Esophagus muscularis mucosa (tissue), 4 donors: ENCODE measurements at regions not wholly inside any gene's neighbourhood (a gene's known extent, or its start where the extent isn't known, plus 50 kb on each side); places are given as distances from the start of the nearest gene placed in this dataset.

ENCODE experiments used
- EP300 ChIP-seq: sonication (generic); formaldehyde crosslinking; IDR thresholded peaks from one replicate; pipeline ENCODE4 v1.6.1; 2017; ENCODE audit warnings: antibody characterized with exemption
- POLR2A ChIP-seq: fragments of 450-650 bp; IDR thresholded peaks from one replicate; pipeline ENCODE4 v1.6.1; 2017; ENCODE audit warnings: antibody characterized with exemption, moderate library complexity, mild to moderate bottlenecking, low read depth
- POLR2AphosphoS5 ChIP-seq, 2 donors: sonication (generic); formaldehyde crosslinking; IDR thresholded peaks; one replicate each; pipeline ENCODE4 v1.6.1; 2017; ENCODE audit warnings: antibody characterized with exemption in 2 of 2
- TF ChIP-seq, protein P1 (sequence below), 3 experiments: fragments of 200-600 bp in 2 of 3; fragments of 450-650 bp in 1 of 3; sonication (generic) in 2 of 3; IDR thresholded peaks; one replicate each; pipeline ENCODE4 v1.5.1; 2017 to 2019; ENCODE audit warnings: antibody characterized with exemption in 3 of 3, mild to moderate bottlenecking in 2 of 3, moderate library complexity in 1 of 3

DNA sequence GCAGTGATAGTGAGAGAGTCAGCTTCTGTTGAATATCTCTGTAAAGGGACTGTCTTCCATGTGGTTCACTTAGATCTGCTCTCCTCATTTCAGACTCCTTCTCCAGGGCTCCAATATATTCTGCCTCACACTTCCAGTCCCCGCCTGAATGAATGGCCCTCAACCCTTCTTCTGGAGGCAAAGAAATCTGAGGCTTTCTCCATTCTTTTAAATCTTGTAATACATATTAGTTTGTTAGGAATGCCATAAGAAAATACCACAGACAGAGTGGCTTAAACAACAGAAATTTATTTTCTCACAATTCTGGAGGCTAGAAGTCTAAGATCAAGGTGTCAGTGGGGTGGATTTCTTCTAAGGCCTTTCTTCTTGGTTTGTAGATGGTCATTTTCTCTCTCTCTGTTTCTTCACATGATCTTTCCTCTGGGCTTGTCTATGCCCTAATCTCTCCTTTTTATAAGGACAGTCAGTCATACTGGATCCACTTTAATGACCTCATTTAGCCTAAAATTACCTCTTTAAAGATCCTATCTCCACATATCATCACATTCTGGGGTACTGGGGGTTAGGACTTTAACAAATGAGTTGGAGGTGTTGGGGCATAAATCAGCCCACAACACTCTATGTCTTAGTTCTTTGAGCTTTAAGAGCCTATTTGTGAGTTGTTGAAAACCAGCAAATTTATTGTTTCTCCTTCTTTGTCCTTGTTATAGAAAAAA lies 128.5 kb upstream of the KCNK2 start:
- TF ChIP-seq, protein P1, sequence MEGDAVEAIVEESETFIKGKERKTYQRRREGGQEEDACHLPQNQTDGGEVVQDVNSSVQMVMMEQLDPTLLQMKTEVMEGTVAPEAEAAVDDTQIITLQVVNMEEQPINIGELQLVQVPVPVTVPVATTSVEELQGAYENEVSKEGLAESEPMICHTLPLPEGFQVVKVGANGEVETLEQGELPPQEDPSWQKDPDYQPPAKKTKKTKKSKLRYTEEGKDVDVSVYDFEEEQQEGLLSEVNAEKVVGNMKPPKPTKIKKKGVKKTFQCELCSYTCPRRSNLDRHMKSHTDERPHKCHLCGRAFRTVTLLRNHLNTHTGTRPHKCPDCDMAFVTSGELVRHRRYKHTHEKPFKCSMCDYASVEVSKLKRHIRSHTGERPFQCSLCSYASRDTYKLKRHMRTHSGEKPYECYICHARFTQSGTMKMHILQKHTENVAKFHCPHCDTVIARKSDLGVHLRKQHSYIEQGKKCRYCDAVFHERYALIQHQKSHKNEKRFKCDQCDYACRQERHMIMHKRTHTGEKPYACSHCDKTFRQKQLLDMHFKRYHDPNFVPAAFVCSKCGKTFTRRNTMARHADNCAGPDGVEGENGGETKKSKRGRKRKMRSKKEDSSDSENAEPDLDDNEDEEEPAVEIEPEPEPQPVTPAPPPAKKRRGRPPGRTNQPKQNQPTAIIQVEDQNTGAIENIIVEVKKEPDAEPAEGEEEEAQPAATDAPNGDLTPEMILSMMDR (IDR thresholded peaks at IDR 0.05) = no peak
- TF ChIP-seq POLR2AphosphoS5 (IDR thresholded peaks at IDR 0.05) (no peak), EP300 (no peak), POLR2A (no peak)
